Forelimb muscle (tissue), 1 donor: ENCODE measurements at regions not wholly inside any gene's neighbourhood (a gene's known extent, or its start where the extent isn't known, plus 50 kb on each side); places are given as distances from the start of the nearest gene placed in this dataset.
"Not testable (repeated sequence)": the region's sequence is repeated elsewhere in the genome, so short reads cannot be mapped to it uniquely, and the experiment has no call there.

Experiments
- DNase-seq: peaks from one replicate; pipeline ENCODE4 v3.0.0-alpha.2; 2013; ENCODE audit warnings: low read depth

- not testable (repeated sequence) for DNase-seq
Observed at GRCh38 chrX:63179852-63180251, 171.3 kb downstream of the SPIN4 start.

GRCh38 chrX:63176578-63176977 lies 174.6 kb downstream of the SPIN4 start:
- not testable (repeated sequence) for DNase-seq

- not testable (repeated sequence) for DNase-seq
Observed at GRCh38 chrX:63173841-63174718, 177.1 kb downstream of the SPIN4 start.

GRCh38 chrX:63169416-63169815 lies 181.7 kb downstream of the SPIN4 start:
- not testable (repeated sequence) for DNase-seq

- not testable (repeated sequence) for DNase-seq
Observed at GRCh38 chrX:63168949-63169348, 182.2 kb downstream of the SPIN4 start.

GRCh38 chrX:63167002-63167401 lies 184.1 kb downstream of the SPIN4 start:
- not testable (repeated sequence) for DNase-seq

GRCh38 chrX:63160994-63161393 lies 190.1 kb downstream of the SPIN4 start:
- not testable (repeated sequence) for DNase-seq

- not testable (repeated sequence) for DNase-seq
Observed at GRCh38 chrX:63160340-63160739, 190.8 kb downstream of the SPIN4 start.

- not testable (repeated sequence) for DNase-seq
Observed at GRCh38 chrX:63145526-63145925, 205.6 kb downstream of the SPIN4 start.

- DNase-seq: not testable (repeated sequence)
Observed at GRCh38 chrX:63142588-63142987, 208.5 kb downstream of the SPIN4 start.

GRCh38 chrX:63135859-63136258 lies 215.3 kb downstream of the SPIN4 start:
- not testable (repeated sequence) for DNase-seq

GRCh38 chrX:63128509-63128908 lies 222.6 kb downstream of the SPIN4 start:
- DNase-seq: no peak

- DNase-seq: no peak
Observed at GRCh38 chrX:63115196-63115595, 235.9 kb downstream of the SPIN4 start.

GRCh38 chrX:63101879-63102620 lies 249.1 kb downstream of the SPIN4 start:
- no peak for DNase-seq

- no peak for DNase-seq
Observed at GRCh38 chrX:63058204-63058603, 292.9 kb downstream of the SPIN4 start.

- no peak for DNase-seq
Observed at GRCh38 chrX:63050225-63050624, 300.9 kb downstream of the SPIN4 start.

GRCh38 chrX:63032811-63033210 lies 318.3 kb downstream of the SPIN4 start:
- DNase-seq: no peak

GRCh38 chrX:63013549-63013948 lies 337.6 kb downstream of the SPIN4 start:
- DNase-seq: no peak

- DNase-seq: no peak
Observed at GRCh38 chrX:63012574-63012973, 338.6 kb downstream of the SPIN4 start.

GRCh38 chrX:63000196-63000595 lies 350.9 kb downstream of the SPIN4 start:
- not testable (repeated sequence) for DNase-seq
